Neural cell (in vitro differentiated cells): ENCODE measurements at regions not wholly inside any gene's neighbourhood (a gene's known extent, or its start where the extent isn't known, plus 50 kb on each side); places are given as distances from the start of the nearest gene placed in this dataset.

ENCODE experiments used
- H2AFZ ChIP-seq: fragments of 200-600, 300-800 bp; sonication (generic), shearing (Covaris generic); 2 replicates; pipeline ENCODE4 v1.6.0; 2014; ENCODE audit warnings: low read depth, mild to moderate bottlenecking, antibody characterized with exemption, low read length, moderate library complexity
- H3F3A ChIP-seq: fragments of 200-600 bp; shearing (Covaris generic); 2 replicates; pipeline ENCODE4 v1.6.1; 2016; ENCODE audit warnings: mild to moderate bottlenecking, moderate library complexity, mixed read lengths, antibody characterized with exemption, low read length; ENCODE audit not compliant: insufficient read depth, poor library complexity, severe bottlenecking
- H3K27ac ChIP-seq: fragments of 200-600, 300-800 bp; sonication (generic), shearing (Covaris generic); 2 replicates; pipeline ENCODE4 v1.5.1; 2014; ENCODE audit warnings: mild to moderate bottlenecking, low read length, moderate library complexity
- H3K27me3 ChIP-seq: fragments of 300-800, 200-600 bp; sonication (generic), shearing (Covaris generic); 2 replicates; pipeline ENCODE4 v1.6.0; 2014; ENCODE audit warnings: mild to moderate bottlenecking, low read depth, low read length, moderate library complexity; ENCODE audit not compliant: insufficient read depth
- H3K36me3 ChIP-seq: fragments of 300-800, 200-600 bp; sonication (generic), shearing (Covaris generic); 2 replicates; pipeline ENCODE4 v1.5.1; 2014; ENCODE audit warnings: mild to moderate bottlenecking, antibody characterized with exemption, low read length, moderate library complexity; ENCODE audit not compliant: insufficient read depth
- H3K4me2 ChIP-seq: fragments of 300-800, 200-600 bp; sonication (generic), shearing (Covaris generic); 2 replicates; pipeline ENCODE4 v1.6.0; 2014; ENCODE audit warnings: mild to moderate bottlenecking, low read length
- H3K4me3 ChIP-seq: fragments of 300-800, 200-600 bp; sonication (generic), shearing (Covaris generic); 2 replicates; pipeline ENCODE4 v1.5.1; 2014; ENCODE audit warnings: mild to moderate bottlenecking, low read length, moderate library complexity
- H3K79me2 ChIP-seq: fragments of 200-600 bp; shearing (Covaris generic); replicated peaks from 2 replicates; pipeline ENCODE4 v1.6.0; 2014; ENCODE audit warnings: mild to moderate bottlenecking, low read length, moderate library complexity; ENCODE audit not compliant: insufficient read depth
- H3K9ac ChIP-seq: fragments of 300-800, 200-600 bp; sonication (generic), shearing (Covaris generic); 2 replicates; pipeline ENCODE4 v1.6.1; 2016; ENCODE audit warnings: mild to moderate bottlenecking, low read length, mixed read lengths
- H3K9me2 ChIP-seq: fragments of 200-600 bp; shearing (Covaris generic); 2 replicates; pipeline ENCODE4 v1.6.1; 2016; ENCODE audit warnings: mild to moderate bottlenecking, low read length, mixed read lengths; ENCODE audit not compliant: insufficient read depth
- H3K9me3 ChIP-seq: fragments of 200-600, 300-800 bp; sonication (generic), shearing (Covaris generic); 2 replicates; pipeline ENCODE4 v1.6.1; 2016; ENCODE audit warnings: mild to moderate bottlenecking, mixed run types, low read length, moderate library complexity, mixed read lengths
- H4K20me1 ChIP-seq: fragments of 200-600 bp; shearing (Covaris generic); 2 replicates; pipeline ENCODE4 v1.6.1; 2016; ENCODE audit warnings: mild to moderate bottlenecking, mixed run types; ENCODE audit not compliant: insufficient read depth
- EP300 ChIP-seq: fragments of 450-650 bp; conservative IDR thresholded peaks from 2 replicates; pipeline ENCODE4 v1.6.1; 2014; ENCODE audit warnings: antibody characterized with exemption, mild to moderate bottlenecking, moderate library complexity; ENCODE audit not compliant: poor library complexity, severe bottlenecking
- EZH2 ChIP-seq: fragments of 200-600, 300-800 bp; shearing (Covaris generic), sonication (generic); IDR thresholded peaks from 2 replicates; pipeline ENCODE4 v1.6.1; 2014; ENCODE audit warnings: antibody characterized with exemption, low read length, borderline replicate concordance, mild to moderate bottlenecking; ENCODE audit not compliant: insufficient read depth, poor library complexity, severe bottlenecking
- MXI1 ChIP-seq: fragments of 450-650 bp; conservative IDR thresholded peaks from 2 replicates; pipeline ENCODE4 v1.6.1; 2014; ENCODE audit warnings: antibody characterized with exemption, mild to moderate bottlenecking; ENCODE audit not compliant: poor library complexity, severe bottlenecking
- POLR2AphosphoS5 ChIP-seq: IDR thresholded peaks from 2 replicates; pipeline ENCODE4 v1.6.1; 2012
- RAD21 ChIP-seq: fragments of 450-650 bp; conservative IDR thresholded peaks from 2 replicates; pipeline ENCODE4 v1.6.1; 2014; ENCODE audit warnings: antibody characterized with exemption, mild to moderate bottlenecking, moderate library complexity
- SMC3 ChIP-seq: fragments of 450-650 bp; conservative IDR thresholded peaks from 2 replicates; pipeline ENCODE4 v1.6.1; 2014; ENCODE audit warnings: antibody characterized with exemption, mild to moderate bottlenecking, moderate library complexity; ENCODE audit not compliant: poor library complexity
- TAF1 ChIP-seq: IDR thresholded peaks from 2 replicates; pipeline ENCODE4 v1.6.1; 2012; ENCODE audit warnings: low read depth
- TF ChIP-seq, protein P1 (sequence below): fragments of 450-650 bp; IDR thresholded peaks from 2 replicates; pipeline ENCODE4 v1.5.1; 2014; ENCODE audit warnings: antibody characterized with exemption, mild to moderate bottlenecking, moderate library complexity; ENCODE audit not compliant: poor library complexity, severe bottlenecking
- TF ChIP-seq, protein P2 (sequence below): IDR thresholded peaks from 2 replicates; pipeline ENCODE4 v1.6.1; 2012; ENCODE audit warnings: borderline replicate concordance

DNA sequence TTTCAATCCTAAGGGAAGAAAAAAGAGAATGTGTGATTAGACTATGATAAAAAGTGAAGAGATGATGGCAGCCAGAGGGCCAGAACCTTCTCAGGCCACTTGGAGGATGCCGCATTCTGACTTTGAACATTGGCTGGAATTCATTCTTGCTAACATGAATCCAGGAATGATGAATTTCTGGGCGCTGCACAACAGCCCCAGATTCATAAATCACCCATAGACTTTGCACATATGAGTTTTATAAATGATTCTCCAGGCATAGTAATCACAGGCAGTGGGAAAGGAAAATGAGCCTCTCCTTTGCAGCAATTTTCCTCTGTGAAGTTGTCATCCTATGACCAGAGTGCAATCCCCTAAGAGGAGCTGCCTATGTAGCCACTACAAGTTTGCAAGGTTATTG is 555.4 kb downstream of the KCTD12 start:
- Histone ChIP-seq H4K20me1 (no peaks in the 10 kb centered on the region), H2AFZ (no peak overlapping the region), H3K27ac (no peak overlapping the region), H3K9ac (no peak overlapping the region), H3K4me2 (no peak overlapping the region), H3K9me3 (no peaks in the 10 kb centered on the region), H3K4me3 (no peak overlapping the region), H3K79me2 (no peaks in the 10 kb centered on the region), H3K27me3 (no peaks in the 10 kb centered on the region), H3F3A (no peaks in the 10 kb centered on the region), H3K9me2 (no peaks in the 10 kb centered on the region), H3K36me3 (no peaks in the 10 kb centered on the region)
- no peak for TF ChIP-seq EZH2
- TF ChIP-seq SMC3: no peak
- TF ChIP-seq POLR2AphosphoS5: no peak
- TF ChIP-seq, protein P1, sequence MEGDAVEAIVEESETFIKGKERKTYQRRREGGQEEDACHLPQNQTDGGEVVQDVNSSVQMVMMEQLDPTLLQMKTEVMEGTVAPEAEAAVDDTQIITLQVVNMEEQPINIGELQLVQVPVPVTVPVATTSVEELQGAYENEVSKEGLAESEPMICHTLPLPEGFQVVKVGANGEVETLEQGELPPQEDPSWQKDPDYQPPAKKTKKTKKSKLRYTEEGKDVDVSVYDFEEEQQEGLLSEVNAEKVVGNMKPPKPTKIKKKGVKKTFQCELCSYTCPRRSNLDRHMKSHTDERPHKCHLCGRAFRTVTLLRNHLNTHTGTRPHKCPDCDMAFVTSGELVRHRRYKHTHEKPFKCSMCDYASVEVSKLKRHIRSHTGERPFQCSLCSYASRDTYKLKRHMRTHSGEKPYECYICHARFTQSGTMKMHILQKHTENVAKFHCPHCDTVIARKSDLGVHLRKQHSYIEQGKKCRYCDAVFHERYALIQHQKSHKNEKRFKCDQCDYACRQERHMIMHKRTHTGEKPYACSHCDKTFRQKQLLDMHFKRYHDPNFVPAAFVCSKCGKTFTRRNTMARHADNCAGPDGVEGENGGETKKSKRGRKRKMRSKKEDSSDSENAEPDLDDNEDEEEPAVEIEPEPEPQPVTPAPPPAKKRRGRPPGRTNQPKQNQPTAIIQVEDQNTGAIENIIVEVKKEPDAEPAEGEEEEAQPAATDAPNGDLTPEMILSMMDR: no peak

DNA sequence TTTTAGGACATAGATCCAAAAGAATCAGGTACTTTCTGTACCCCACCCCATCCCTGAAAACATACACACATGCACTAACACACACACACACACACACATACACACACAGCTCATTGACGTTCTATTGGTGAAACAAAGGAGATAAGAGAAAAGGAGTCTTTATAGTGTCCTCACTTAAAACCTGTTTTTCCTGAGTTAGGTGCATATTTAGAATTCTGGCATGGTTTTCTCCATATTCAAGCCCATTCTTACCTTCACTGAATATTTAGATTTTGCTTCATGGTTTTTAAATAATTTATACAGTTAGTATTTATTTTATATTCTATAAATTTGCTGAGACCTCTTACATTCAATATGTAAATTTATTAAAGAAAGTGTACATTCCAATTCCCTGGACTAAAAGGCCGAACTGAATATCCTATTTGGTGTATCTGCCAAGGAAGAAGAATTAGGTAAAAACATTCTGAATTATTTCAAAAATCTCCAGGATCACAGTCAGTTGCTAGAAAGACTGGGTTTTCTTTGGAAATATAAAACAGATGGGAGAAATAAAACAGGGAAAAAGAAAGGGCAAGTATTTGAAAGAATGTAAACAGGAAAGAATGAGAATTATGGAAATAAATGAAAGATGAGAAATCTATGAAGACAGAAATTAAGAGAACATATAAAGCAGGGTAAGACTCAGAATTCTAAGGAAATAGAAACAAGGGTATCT is 556.2 kb downstream of the KCTD12 start:
- Histone ChIP-seq H3K27ac (no peak overlapping the region), H3F3A (no peaks in the 10 kb centered on the region), H3K36me3 (no peaks in the 10 kb centered on the region), H2AFZ (no peak overlapping the region), H3K4me3 (no peak overlapping the region), H3K79me2 (no peaks in the 10 kb centered on the region), H3K27me3 (no peaks in the 10 kb centered on the region), H3K9ac (no peak overlapping the region), H3K4me2 (no peak overlapping the region), H3K9me3 (no peaks in the 10 kb centered on the region), H4K20me1 (no peaks in the 10 kb centered on the region), H3K9me2 (no peaks in the 10 kb centered on the region)
- no peak for TF ChIP-seq EZH2
- no peak for TF ChIP-seq SMC3
- TF ChIP-seq POLR2AphosphoS5: no peak
- TF ChIP-seq, protein P2, sequence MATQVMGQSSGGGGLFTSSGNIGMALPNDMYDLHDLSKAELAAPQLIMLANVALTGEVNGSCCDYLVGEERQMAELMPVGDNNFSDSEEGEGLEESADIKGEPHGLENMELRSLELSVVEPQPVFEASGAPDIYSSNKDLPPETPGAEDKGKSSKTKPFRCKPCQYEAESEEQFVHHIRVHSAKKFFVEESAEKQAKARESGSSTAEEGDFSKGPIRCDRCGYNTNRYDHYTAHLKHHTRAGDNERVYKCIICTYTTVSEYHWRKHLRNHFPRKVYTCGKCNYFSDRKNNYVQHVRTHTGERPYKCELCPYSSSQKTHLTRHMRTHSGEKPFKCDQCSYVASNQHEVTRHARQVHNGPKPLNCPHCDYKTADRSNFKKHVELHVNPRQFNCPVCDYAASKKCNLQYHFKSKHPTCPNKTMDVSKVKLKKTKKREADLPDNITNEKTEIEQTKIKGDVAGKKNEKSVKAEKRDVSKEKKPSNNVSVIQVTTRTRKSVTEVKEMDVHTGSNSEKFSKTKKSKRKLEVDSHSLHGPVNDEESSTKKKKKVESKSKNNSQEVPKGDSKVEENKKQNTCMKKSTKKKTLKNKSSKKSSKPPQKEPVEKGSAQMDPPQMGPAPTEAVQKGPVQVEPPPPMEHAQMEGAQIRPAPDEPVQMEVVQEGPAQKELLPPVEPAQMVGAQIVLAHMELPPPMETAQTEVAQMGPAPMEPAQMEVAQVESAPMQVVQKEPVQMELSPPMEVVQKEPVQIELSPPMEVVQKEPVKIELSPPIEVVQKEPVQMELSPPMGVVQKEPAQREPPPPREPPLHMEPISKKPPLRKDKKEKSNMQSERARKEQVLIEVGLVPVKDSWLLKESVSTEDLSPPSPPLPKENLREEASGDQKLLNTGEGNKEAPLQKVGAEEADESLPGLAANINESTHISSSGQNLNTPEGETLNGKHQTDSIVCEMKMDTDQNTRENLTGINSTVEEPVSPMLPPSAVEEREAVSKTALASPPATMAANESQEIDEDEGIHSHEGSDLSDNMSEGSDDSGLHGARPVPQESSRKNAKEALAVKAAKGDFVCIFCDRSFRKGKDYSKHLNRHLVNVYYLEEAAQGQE: no peak
- no peak for TF ChIP-seq TAF1

DNA sequence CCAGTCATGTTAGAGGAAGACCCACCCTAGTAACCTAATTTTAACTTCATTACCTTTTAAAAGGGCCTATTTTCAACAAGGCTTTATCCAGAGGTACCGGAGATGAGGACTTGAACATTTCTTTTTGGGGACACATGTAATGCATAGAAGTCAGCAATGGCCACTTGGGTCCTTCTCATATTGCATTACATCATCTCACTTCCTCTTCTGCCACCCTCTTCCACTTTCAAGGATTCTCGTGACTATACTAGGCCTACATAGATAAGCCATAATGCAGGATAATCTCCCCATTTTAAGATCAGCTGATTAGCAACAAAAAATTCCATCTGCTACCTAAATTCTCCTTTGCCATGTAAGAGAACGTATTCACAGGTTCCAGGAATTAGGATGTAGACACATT is 557.2 kb downstream of the KCTD12 start:
- Histone ChIP-seq H3K27me3 (no peaks in the 10 kb centered on the region), H3K36me3 (no peaks in the 10 kb centered on the region), H3K4me2 (no peak overlapping the region), H3K27ac (no peak overlapping the region), H3K9ac (no peak overlapping the region), H3K4me3 (no peak overlapping the region), H3K9me2 (no peaks in the 10 kb centered on the region), H4K20me1 (no peaks in the 10 kb centered on the region), H3F3A (no peaks in the 10 kb centered on the region), H2AFZ (no peak overlapping the region), H3K9me3 (no peaks in the 10 kb centered on the region), H3K79me2 (no peaks in the 10 kb centered on the region)
- TF ChIP-seq EZH2 (no peak), SMC3 (no peak), EP300 (no peak), POLR2AphosphoS5 (no peak), RAD21 (no peak), TAF1 (no peak), MXI1 (no peak)
- TF ChIP-seq, protein P2: no peak
